ENCODE measurements at regions not wholly inside any gene's neighbourhood (a gene's known extent, or its start where the extent isn't known, plus 50 kb on each side); places are given as distances from the start of the nearest gene placed in this dataset.
A peak's percentile ranks its signal among the peaks of the same experiment; 100 is the strongest.
"Not testable (repeated sequence)": the region's sequence is repeated elsewhere in the genome, so short reads cannot be mapped to it uniquely, and the experiment has no call there.

DNA sequence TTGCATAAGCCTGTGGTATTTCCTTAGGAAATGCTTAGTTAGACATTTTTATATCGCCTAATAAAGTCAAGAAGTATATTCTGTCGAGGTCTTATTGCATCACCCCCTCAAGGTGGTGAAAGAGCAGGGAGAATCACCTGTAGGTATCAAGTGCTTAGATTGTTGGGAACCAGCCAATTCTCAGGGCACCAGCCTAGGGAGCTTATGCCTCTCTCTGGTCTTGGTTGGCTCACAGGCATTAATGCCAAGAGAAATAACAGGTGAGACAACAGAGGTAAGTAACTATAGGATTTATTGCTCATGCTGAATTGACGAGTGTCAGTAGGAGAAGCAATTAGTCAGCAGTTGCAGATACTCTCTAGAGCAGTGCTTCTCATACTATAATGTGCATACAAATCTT is 663.3 kb upstream of the ZNF804A start:
- no peak for FAIRE-seq

DNA sequence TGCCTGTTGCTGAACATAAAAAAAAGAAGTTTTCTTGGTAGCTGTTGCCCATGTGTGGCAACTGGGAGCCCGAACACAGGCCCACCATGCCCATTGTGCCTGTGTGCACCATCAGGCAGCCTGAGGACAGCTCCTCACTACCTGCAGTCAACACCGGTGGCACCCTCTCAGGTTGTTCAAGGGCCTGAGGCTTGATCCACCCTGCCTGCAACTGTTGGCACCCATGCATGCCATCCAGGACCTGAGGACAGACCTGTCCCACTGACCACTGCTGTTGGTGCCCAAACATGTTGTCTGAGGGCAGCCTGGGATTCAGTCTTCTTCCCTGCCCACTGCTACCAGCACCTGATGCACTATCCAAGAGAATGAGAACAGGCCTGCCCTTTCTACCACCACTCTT is 661.1 kb upstream of the ZNF804A start:
- no peak for FAIRE-seq

DNA sequence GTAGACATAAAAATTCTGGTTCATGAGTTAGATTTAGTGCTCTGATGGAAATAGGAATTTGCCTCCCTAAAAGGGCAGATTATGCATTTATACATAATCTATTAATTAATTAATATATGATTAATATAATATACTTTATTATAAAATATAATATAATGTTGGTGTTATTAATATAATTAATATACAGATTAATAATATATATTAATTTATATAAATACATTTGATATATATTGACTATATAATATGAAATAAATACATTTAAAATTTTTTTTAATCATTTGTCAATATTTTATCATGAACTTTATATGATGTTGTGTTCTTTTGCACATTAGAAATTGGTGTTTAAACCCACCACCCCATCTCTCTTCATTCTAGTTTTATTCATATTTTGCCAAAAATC is 652.1 kb upstream of the ZNF804A start:
- peak; percentile 96 for FAIRE-seq

GRCh38 chr2:183948861-183949260 is 649.5 kb upstream of the ZNF804A start:
- FAIRE-seq = no peak

- no peak for FAIRE-seq
These were observed 647.7 kb upstream of the ZNF804A start for GRCh38 chr2:183950673-183951072.

DNA sequence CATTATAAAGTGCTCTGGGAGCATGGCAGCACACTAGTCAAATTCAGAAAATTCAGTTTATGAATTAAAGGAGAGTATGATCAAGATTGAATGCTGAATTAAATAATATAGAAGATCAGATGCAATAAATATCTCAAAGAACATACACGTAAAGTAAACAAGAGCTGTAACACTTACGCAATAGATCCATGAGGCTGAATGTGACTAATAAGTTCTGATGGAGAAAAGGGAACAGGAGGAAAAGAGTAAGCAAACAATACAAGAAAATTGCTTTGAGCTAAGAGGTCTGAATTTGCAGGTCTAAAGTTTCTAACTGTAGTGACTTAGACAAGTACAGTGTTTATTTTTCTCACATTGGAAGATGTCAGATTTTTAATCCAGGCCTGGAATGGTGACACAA is 646.7 kb upstream of the ZNF804A start:
- no peak for FAIRE-seq

DNA sequence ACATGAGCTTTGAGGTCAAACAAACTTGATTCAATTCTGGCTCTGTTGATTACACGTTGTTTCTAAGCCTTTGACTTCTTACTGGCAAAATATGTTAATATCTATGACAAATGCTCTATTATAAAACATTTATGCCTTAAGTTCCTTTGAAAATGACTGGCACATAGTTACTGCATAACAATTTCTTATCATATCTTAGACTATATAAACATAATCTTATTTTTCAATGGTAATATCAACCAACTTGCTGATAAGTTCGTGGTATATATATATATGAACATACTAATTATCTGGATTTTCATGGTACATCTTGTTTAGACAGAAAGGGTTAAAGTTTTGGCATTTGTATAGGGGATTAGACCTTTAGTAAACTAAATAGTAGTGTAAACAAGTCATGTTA is 645.6 kb upstream of the ZNF804A start:
- no peak for FAIRE-seq

DNA sequence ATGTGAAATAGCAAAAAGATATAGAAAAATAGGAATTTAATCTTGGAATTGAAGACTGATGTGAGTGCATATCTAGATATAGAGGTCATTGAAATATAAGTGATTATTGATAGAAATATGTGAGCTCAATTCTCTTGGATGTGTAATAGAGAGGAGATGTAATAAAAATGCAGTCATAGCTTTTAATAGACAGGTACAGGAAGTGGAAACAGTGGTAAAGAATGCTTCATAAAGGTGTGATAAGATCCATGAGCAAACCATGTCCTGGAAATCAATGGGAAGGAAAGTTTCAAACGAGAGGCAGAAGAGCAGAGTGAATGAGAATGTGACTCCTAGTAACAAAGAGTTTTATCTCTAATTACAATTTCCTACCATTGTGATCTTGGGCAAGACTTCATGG is 634.7 kb upstream of the ZNF804A start:
- FAIRE-seq = no peak

DNA sequence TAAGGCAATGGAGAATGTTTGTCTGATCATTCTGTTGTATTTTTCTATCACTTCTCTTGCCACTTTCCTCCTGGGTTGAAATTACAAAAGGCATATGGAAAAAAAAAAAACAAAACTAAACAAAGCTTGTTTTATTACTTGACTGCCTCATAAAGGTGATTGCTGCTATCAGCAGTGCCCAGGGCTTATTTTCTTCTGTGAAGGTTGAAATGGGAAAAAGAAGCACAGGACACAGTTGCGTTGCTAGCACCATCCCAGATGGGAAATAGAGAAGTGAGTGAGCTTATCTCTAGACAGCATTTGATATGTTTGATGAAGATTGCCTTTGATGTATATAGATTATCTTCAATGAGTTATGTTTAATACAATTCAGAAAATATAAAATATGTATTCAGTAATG is 633.8 kb upstream of the ZNF804A start:
- FAIRE-seq = no peak

GRCh38 chr2:183967756-183968155 is 630.6 kb upstream of the ZNF804A start:
- FAIRE-seq = no peak

- FAIRE-seq = not testable (repeated sequence)
These were observed 622.7 kb upstream of the ZNF804A start for GRCh38 chr2:183975676-183976075.

GRCh38 chr2:183984871-183985270 is 613.5 kb upstream of the ZNF804A start:
- FAIRE-seq = no peak

- FAIRE-seq = no peak
These were observed 606.4 kb upstream of the ZNF804A start for GRCh38 chr2:183991968-183992367.

- FAIRE-seq = no peak
These were observed 605.3 kb upstream of the ZNF804A start for GRCh38 chr2:183993052-183993451.

- FAIRE-seq = no peak
These were observed 602.7 kb upstream of the ZNF804A start for GRCh38 chr2:183995632-183996031.

DNA sequence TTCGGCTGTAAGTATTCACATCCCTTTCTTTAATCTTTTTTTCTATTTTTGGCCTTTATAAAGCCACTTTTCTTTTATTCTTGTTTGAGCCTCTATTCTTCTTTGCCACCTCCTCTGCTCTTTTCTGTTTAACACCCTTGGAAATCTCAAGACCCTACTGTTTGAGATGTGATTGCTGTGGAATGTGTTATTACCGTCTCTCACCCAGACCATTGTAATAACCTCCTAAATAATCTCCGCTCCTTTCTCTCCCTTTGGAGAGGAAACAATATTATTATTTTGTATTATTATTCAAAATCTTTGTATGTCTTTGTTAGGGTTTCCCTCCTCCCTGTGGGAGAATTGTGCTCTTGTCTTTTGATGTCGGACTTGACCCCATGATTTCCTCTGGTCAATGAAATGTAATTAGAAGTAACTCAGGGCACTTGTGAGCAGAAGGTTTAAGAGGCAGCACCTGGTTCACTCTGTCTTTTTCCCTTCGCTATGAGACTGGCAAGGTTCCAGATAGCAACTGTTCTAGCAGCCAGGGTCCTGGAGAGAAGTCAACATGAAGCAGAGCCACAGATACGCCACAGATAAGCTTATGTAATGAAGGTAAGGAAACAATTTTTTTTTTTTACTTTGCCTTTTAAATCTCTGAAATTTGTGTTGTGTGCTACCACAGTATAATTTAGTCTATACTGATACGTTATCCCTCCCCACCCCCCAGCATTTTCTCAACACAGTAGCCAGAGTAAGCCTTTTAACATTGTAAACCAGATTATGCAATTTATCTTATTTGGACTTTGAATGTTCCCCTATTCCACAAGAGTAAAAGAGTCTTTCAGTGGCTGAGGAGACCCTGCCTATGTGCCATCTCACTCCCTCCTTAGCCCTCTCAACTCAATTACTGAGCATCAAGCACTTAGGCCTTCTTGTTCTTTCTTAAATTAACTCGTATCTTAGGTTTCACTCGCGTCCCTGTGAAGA is 601.2 kb upstream of the ZNF804A start:
- FAIRE-seq = no peak

GRCh38 chr2:183998041-183998796 is 600.1 kb upstream of the ZNF804A start:
- FAIRE-seq = no peak

- FAIRE-seq = no peak
These were observed 599.5 kb upstream of the ZNF804A start for GRCh38 chr2:183998797-183999190.

GRCh38 chr2:184004289-184004947 is 593.9 kb upstream of the ZNF804A start:
- no peak for FAIRE-seq

DNA sequence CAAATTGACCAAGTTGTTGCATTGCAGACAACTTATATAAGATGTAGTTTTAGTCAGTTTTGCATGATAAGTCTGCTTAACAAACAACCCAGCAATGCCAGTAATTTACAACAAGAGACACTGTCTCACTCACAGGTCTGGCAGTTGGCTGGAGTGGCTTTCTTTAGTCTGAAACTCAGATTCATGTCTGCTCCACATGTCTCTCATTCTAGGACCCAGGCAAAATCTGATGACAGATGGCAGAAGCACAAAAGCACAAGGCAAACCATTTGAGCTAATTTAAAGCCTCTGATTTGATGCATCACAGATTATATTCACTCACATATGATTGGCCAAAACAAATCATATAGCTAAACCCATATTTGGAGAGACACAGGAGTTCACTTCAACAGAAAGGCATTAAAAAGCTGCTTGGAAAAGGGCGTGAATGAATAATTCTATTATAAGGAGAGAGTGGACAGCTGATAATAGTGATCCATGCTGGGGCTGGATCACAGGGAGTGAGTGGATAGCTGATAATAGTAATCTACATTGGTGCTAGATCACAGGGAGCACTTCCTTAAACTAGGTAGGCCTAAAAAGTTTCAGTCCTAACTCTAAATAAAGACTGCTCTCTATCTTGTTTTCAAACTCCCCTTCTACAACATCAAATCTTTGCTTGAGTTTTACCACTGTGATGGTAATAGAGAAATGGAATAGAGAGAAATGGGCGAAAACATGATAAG is 593.2 kb upstream of the ZNF804A start:
- FAIRE-seq = no peak

GRCh38 chr2:184006998-184007397 is 591.3 kb upstream of the ZNF804A start:
- no peak for FAIRE-seq

DNA sequence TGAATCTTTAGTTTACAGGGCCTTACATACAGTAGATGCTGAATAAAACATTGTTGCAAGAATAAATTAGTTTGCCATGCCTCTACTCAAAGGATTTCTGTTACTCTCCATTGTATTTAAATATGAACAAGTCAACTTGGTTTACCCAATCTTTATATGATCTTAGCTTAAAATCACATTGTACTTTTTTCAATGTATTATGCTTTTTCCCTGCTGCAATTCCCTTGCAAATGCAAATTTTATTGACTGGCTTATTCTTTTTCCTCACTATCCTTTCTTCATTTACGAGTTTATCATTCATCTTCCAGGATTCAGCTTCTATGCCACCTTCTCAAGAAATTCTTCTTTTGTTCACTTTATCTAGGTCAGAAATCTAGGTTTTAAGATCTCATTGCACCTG is 571.4 kb upstream of the ZNF804A start:
- FAIRE-seq = no peak

DNA sequence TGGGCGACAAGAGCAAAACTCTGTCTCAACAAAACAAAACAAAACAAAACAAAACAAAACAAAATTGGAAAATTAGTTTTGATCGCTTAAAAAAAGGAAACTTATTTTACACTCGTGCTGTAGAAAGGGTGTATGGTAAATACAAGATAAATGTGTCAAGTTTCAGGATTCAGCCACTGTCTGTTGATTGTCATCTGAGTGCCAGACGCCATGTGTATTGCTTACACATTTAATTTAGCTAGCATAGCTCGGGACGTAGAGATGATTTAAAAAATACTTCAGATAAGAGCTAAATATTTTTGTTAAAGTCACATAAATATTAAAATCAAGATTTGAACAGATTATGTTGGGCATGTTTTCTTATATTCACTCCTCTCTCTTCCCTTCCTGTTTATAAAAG is 568.1 kb upstream of the ZNF804A start:
- FAIRE-seq = no peak

Measured in A204.1 (cell line).